Endothelial cell of umbilical vein (primary cell): ENCODE measurements at regions not wholly inside any gene's neighbourhood (a gene's known extent, or its start where the extent isn't known, plus 50 kb on each side); places are given as distances from the start of the nearest gene placed in this dataset.

Experiments
- BruUV-seq: library from RNA; stranded (reverse); fragments of 400-500 nt; replicated peaks from 2 replicates; lab custom pipeline; 2021; lab: Mats Ljungman, UMichigan
- CTCF ChIA-PET: fragments of 300-600, 350-600 bp; sonication (Branson Sonifier 250); formaldehyde crosslinking; loops from one replicate; lab custom pipeline; 2021; ENCODE audit warnings: antibody characterized with exemption, inconsistent platforms; lab: Charles Lee
- POLR2A ChIA-PET: fragments of 300-600, 350-600 bp; sonication (Branson Sonifier 250); formaldehyde crosslinking; loops from one replicate; lab custom pipeline; 2021; ENCODE audit warnings: antibody characterized with exemption, inconsistent platforms; lab: Charles Lee
- DNase-seq: peaks from one replicate; pipeline ENCODE4 v3.0.0-alpha.2; 2011; ENCODE audit warnings: low read depth, low spot score
- FAIRE-seq: peaks from 2 replicates; lab custom pipeline; 2011; peaks lifted over from hg19 to GRCh38; lab: Jason Lieb, UNC
- H2AFZ ChIP-seq: 2 replicates; pipeline ENCODE4 v1.6.0; 2012; ENCODE audit warnings: low read depth, low read length, control low read depth, inconsistent platforms
- H3K27ac ChIP-seq: 2 replicates; pipeline ENCODE4 v1.5.1; 2011; ENCODE audit warnings: low read depth, mild to moderate bottlenecking, control low read depth, low read length, moderate library complexity; ENCODE audit not compliant: insufficient read depth
- H3K27me3 ChIP-seq, 2 experiments: 2 replicates each; pipeline versions ENCODE4 v1.6.0 to v1.6.1; 2011; ENCODE audit warnings: low read length in 2 of 2, mixed read lengths in 1 of 2; ENCODE audit not compliant: control insufficient read depth in 2 of 2, insufficient read depth in 2 of 2
- H3K36me3 ChIP-seq, 2 experiments: 2 replicates in 1 of 2; 3 replicates in 1 of 2; pipeline ENCODE4 v1.5.1; 2011; ENCODE audit warnings: low read length in 2 of 2, mild to moderate bottlenecking in 1 of 2, moderate library complexity in 1 of 2; ENCODE audit not compliant: control insufficient read depth in 2 of 2, insufficient read depth in 2 of 2; ENCODE audit errors: extremely low read depth in 1 of 2
- H3K4me1 ChIP-seq: 3 replicates; pipeline ENCODE4 v1.5.1; 2011; ENCODE audit warnings: mild to moderate bottlenecking, low read length; ENCODE audit not compliant: control insufficient read depth, insufficient read depth; ENCODE audit errors: extremely low read depth
- H3K4me2 ChIP-seq: 2 replicates; pipeline ENCODE4 v1.6.1; 2011; ENCODE audit warnings: low read length, control low read depth, mixed read lengths; ENCODE audit not compliant: insufficient read depth
- H3K4me3 ChIP-seq, 3 experiments: fragments of 200-600 bp in 1 of 3; sonication (generic), shearing (Covaris generic) in 1 of 3; replicated peaks in 1 of 3; 2 replicates each; pipeline ENCODE4 v1.5.1; 2011 to 2016; ENCODE audit warnings: control low read depth in 3 of 3, low read length in 3 of 3, mild to moderate bottlenecking in 2 of 3, inconsistent platforms in 1 of 3, low read depth in 1 of 3, moderate library complexity in 1 of 3; ENCODE audit not compliant: insufficient read depth in 1 of 3
- H3K79me2 ChIP-seq: 2 replicates; pipeline ENCODE4 v1.6.0; 2012; ENCODE audit warnings: low read length, inconsistent platforms; ENCODE audit not compliant: control insufficient read depth, insufficient read depth
- H3K9ac ChIP-seq: replicated peaks from 2 replicates; pipeline ENCODE3; 2011; ENCODE audit warnings: low read length, control low read depth; ENCODE audit not compliant: insufficient read depth; ENCODE audit errors: extremely low read depth
- H3K9me1 ChIP-seq: replicated peaks from 3 replicates; pipeline ENCODE4 v1.6.0; 2011; ENCODE audit warnings: mild to moderate bottlenecking, low read length; ENCODE audit not compliant: control insufficient read depth, insufficient read depth; ENCODE audit errors: extremely low read depth
- H3K9me3 ChIP-seq: replicated peaks from 2 replicates; pipeline ENCODE4 v1.5.1; 2012; ENCODE audit warnings: low read length, inconsistent platforms; ENCODE audit not compliant: control insufficient read depth, insufficient read depth
- H4K20me1 ChIP-seq: replicated peaks from 2 replicates; pipeline ENCODE3; 2011; ENCODE audit warnings: mild to moderate bottlenecking, low read length; ENCODE audit not compliant: control insufficient read depth, insufficient read depth; ENCODE audit errors: extremely low read depth
- CTCF ChIP-seq, 2 donors: IDR thresholded peaks; 1 replicate in 1 of 2; 2 replicates in 1 of 2; pipeline ENCODE4 v1.5.1; 2011; ENCODE audit warnings: low read length in 2 of 2, mild to moderate bottlenecking in 2 of 2, moderate library complexity in 2 of 2, control low read depth in 1 of 2, inconsistent platforms in 1 of 2, low read depth in 1 of 2; ENCODE audit not compliant: insufficient read depth in 1 of 2; ENCODE audit errors: extremely low read depth in 1 of 2
- EZH2 ChIP-seq: IDR thresholded peaks from 2 replicates; pipeline ENCODE4 v1.6.1; 2012; ENCODE audit warnings: borderline replicate concordance, low read depth, mild to moderate bottlenecking, moderate library complexity, low read length, inconsistent platforms; ENCODE audit not compliant: severe bottlenecking
- FOS ChIP-seq: IDR thresholded peaks from 2 replicates; pipeline ENCODE4 v1.6.1; 2011; ENCODE audit warnings: mild to moderate bottlenecking, low read length, moderate library complexity, borderline replicate concordance; ENCODE audit not compliant: insufficient read depth
- GATA2 ChIP-seq: IDR thresholded peaks from 2 replicates; pipeline ENCODE4 v1.7.0; 2011; ENCODE audit warnings: low read depth, mild to moderate bottlenecking, moderate library complexity, mixed read lengths, low read length; ENCODE audit not compliant: insufficient read length, insufficient read depth
- JUN ChIP-seq: IDR thresholded peaks from 2 replicates; pipeline ENCODE4 v1.6.1; 2011; ENCODE audit warnings: borderline replicate concordance, low read depth; ENCODE audit not compliant: insufficient read length, insufficient read depth
- MAX ChIP-seq: IDR thresholded peaks from 2 replicates; pipeline ENCODE4 v1.6.1; 2011; ENCODE audit not compliant: insufficient read depth, insufficient read length
- MYC ChIP-seq: IDR thresholded peaks from one replicate; pipeline ENCODE4 v1.6.1; 2011; ENCODE audit warnings: mild to moderate bottlenecking, low read depth, low read length
- POLR2A ChIP-seq: IDR thresholded peaks from 2 replicates; pipeline ENCODE4 v1.6.1; 2012; ENCODE audit warnings: low read depth, mild to moderate bottlenecking, control low read depth, low read length
- POLR2AphosphoS5 ChIP-seq: IDR thresholded peaks from 2 replicates; pipeline ENCODE4 v1.6.1; 2012; ENCODE audit warnings: low read depth, mild to moderate bottlenecking, control low read depth, low read length, moderate library complexity; ENCODE audit not compliant: insufficient read depth
- dilution Hi-C: fragments of 300-500 bp; cut with MboI; formaldehyde crosslinking; loops from one replicate; pipeline ENCODE4 v1.15.0; 2019; ENCODE audit warnings: low sequenced_read_pairs; ENCODE audit not compliant: extremely low pct_ligation_motif_present
- intact Hi-C: fragments of 100-400 bp; cut with micrococcal nuclease; formaldehyde crosslinking; loops from one replicate; pipeline ENCODE4 v1.10.0; 2022

- intact Hi-C loops (loop anchor here (10.0 kb wide), 2 partner anchors 476 to 936 kb away; partner anchors contain the start of gene IL1RAPL1), dilution Hi-C loops (no loop called here)
- no peaks in the 10 kb centered on the region for H3K9me3 ChIP-seq
- H3K27me3 ChIP-seq: no peaks in the 10 kb centered on the region
- H3K4me3 ChIP-seq: no peak overlapping the region
- no peaks in the 10 kb centered on the region for H4K20me1 ChIP-seq
- ChIA-PET CTCF (interaction anchor here (0.7 to 1.3 kb wide), 3 partner anchors 16 to 1119 kb away, joined by 3 to 4 read pairs (median 3); no protein-coding TSS in a partner anchor), POLR2A (no interaction called here)
- peak overlapping the region; percentile 34 for H3K27ac ChIP-seq
- TSS peak; percentile 57 for BruUV-seq
- FAIRE-seq: peak; percentile 78
- H3K4me1 ChIP-seq: peaks cover 21% of the 10 kb centered on the region
- peak; percentile 79 for DNase-seq
- H3K4me2 ChIP-seq: peak overlapping the region; percentile 31
- H3K79me2 ChIP-seq: no peaks in the 10 kb centered on the region
- TF ChIP-seq FOS (peak; percentile 65), JUN (peak; percentile 68), POLR2A (no peak), GATA2 (no peak)
- H2AFZ ChIP-seq: no peak overlapping the region
- H3K36me3 ChIP-seq: no peaks in the 10 kb centered on the region
- H3K9ac ChIP-seq: no peak overlapping the region
- no peaks in the 10 kb centered on the region for H3K9me1 ChIP-seq
These were observed 127.1 kb upstream of the DCAF8L1 start for GRCh38 chrX:28108186-28108945.

GRCh38 chrX:28099166-28099565 lies 117.9 kb upstream of the DCAF8L1 start:
- DNase-seq (no peak), FAIRE-seq (no peak)
- no peak overlapping the region for H2AFZ ChIP-seq
- H3K4me1 ChIP-seq: no peaks in the 10 kb centered on the region
- no peaks in the 10 kb centered on the region for H3K79me2 ChIP-seq
- H3K27me3 ChIP-seq: no peaks in the 10 kb centered on the region
- no peaks in the 10 kb centered on the region for H3K9me1 ChIP-seq
- intact Hi-C loops: no loop called here
- no peak overlapping the region for H3K4me2 ChIP-seq
- ChIA-PET CTCF (no interaction called here), POLR2A (no interaction called here)
- no peaks in the 10 kb centered on the region for H4K20me1 ChIP-seq
- no peak overlapping the region for H3K4me3 ChIP-seq
- dilution Hi-C loops: no loop called here
- BruUV-seq: no TSS peak
- no peaks in the 10 kb centered on the region for H3K36me3 ChIP-seq
- TF ChIP-seq JUN (no peak), CTCF (IDR thresholded peaks at IDR 0.05; ENCODE audit: extremely low read depth in 1 of 2, insufficient read depth in 1 of 2, low read depth in 1 of 2, low read length in 2 of 2) (no peak), GATA2 (no peak), POLR2A (no peak), POLR2AphosphoS5 (no peak), FOS (no peak), MYC (no peak), EZH2 (no peak), MAX (no peak)
- H3K27ac ChIP-seq: no peak overlapping the region
- H3K9ac ChIP-seq: no peak overlapping the region
- H3K9me3 ChIP-seq: no peaks in the 10 kb centered on the region
